ENCODE measurements at regions not wholly inside any gene's neighbourhood (a gene's known extent, or its start where the extent isn't known, plus 50 kb on each side); places are given as distances from the start of the nearest gene placed in this dataset.
A peak's percentile ranks its signal among the peaks of the same experiment; 100 is the strongest.

DNA sequence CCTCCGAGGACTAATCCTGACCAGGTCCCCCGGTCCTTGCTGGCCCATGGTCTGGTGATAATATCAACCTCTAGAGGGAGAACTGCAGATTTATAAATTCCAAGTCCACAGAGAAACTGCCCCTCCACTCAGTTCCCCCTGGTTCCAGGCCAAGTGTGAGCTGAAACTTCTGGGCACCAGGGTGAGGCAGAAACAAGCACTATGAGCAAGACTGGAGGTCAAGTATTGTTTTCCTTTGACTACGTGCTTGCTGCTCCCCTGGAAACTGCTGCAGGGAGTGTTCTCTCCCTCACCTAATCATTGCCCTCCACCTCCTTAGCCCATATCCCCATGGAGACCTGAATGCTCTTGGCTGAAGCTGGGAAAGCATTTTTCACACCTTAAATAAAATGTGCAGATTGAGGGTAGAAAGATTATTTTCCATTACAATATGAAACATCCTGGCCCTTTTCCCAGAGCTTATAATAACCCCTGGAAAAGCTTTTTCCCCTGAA, 135.2 kb downstream of the RDH14 start:
- ATAC-seq = peak; percentile 67
- no peaks in the 10 kb centered on the region for H3F3A ChIP-seq (replicated peaks; ENCODE audit: low read depth)
- H2AFZ ChIP-seq = no peak overlapping the region
- H3K9me2 ChIP-seq (ENCODE audit: insufficient read depth) = peaks cover 15% of the 10 kb centered on the region; the same call in 1 of the 2 replicates
- no peaks in the 10 kb centered on the region for H3K4me1 ChIP-seq (ENCODE audit: insufficient read depth)
- Mint-ChIP-seq H3K27me3 (ENCODE audit: insufficient read depth, low read depth, poor library complexity) (no peaks in the 10 kb centered on the region), H3K9me3 (no peaks in the 10 kb centered on the region), H3K4me3 (no peak overlapping the region), H3K4me1 (no peaks in the 10 kb centered on the region), H3K27ac (no peak overlapping the region), H3K36me3 (ENCODE audit: low read depth) (no peaks in the 10 kb centered on the region)
- H3K27ac ChIP-seq (ENCODE audit: low read depth) = no peak overlapping the region
- no peaks in the 10 kb centered on the region for H4K20me1 ChIP-seq (replicated peaks; ENCODE audit: insufficient read depth)
- H3K36me3 ChIP-seq (ENCODE audit: insufficient read depth) = no peaks in the 10 kb centered on the region
- no peaks in the 10 kb centered on the region for H3K27me3 ChIP-seq (ENCODE audit: insufficient read depth)
- no peak overlapping the region for H3K4me3 ChIP-seq
- DNase-seq (ENCODE audit: low spot score) = peak; percentile 33
- TF ChIP-seq CREB1 (CRISPR knock-in tag; IDR thresholded peaks at IDR 0.05; ENCODE audit: low read depth) = no peak
- TF ChIP-seq, protein P1, sequence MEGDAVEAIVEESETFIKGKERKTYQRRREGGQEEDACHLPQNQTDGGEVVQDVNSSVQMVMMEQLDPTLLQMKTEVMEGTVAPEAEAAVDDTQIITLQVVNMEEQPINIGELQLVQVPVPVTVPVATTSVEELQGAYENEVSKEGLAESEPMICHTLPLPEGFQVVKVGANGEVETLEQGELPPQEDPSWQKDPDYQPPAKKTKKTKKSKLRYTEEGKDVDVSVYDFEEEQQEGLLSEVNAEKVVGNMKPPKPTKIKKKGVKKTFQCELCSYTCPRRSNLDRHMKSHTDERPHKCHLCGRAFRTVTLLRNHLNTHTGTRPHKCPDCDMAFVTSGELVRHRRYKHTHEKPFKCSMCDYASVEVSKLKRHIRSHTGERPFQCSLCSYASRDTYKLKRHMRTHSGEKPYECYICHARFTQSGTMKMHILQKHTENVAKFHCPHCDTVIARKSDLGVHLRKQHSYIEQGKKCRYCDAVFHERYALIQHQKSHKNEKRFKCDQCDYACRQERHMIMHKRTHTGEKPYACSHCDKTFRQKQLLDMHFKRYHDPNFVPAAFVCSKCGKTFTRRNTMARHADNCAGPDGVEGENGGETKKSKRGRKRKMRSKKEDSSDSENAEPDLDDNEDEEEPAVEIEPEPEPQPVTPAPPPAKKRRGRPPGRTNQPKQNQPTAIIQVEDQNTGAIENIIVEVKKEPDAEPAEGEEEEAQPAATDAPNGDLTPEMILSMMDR (conservative IDR thresholded peaks at IDR 0.05; ENCODE audit: low read depth in 2 of 2) = peak; percentile 14 to 30; a peak in 2 of 4 replicates
- no peak overlapping the region for H3K4me2 ChIP-seq
- H3K79me2 ChIP-seq (replicated peaks; ENCODE audit: insufficient read depth) = no peaks in the 10 kb centered on the region

DNA sequence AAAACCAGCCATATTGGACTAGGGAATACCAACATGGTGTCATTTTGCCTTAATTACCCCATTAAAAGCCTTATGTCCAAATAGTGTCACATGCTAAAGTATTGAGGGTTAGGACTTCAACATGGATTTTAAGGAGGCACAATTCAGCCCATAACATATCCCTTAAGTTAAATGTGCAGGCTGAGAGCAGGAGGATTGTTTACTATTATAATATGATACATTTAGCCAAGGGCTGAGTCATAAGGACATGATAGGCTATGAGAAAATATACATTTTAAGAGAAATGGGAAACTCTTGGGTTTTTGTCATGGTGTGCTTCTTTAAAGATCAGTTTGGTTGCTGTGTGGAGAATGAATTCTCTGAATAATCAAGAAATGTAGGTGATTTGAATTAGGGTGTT, 136.8 kb downstream of the RDH14 start:
- H4K20me1 ChIP-seq (replicated peaks; ENCODE audit: insufficient read depth) = no peaks in the 10 kb centered on the region
- H3K36me3 ChIP-seq (ENCODE audit: insufficient read depth) = no peaks in the 10 kb centered on the region
- Mint-ChIP-seq H3K27ac (no peak overlapping the region), H3K4me3 (no peak overlapping the region), H3K27me3 (ENCODE audit: insufficient read depth, low read depth, poor library complexity) (no peaks in the 10 kb centered on the region), H3K36me3 (ENCODE audit: low read depth) (no peaks in the 10 kb centered on the region), H3K9me3 (no peaks in the 10 kb centered on the region), H3K4me1 (no peaks in the 10 kb centered on the region)
- DNase-seq (ENCODE audit: low spot score) (no peak), ATAC-seq (no peak)
- no peaks in the 10 kb centered on the region for H3K4me1 ChIP-seq (ENCODE audit: insufficient read depth)
- no peaks in the 10 kb centered on the region for H3K79me2 ChIP-seq (replicated peaks; ENCODE audit: insufficient read depth)
- H3K27ac ChIP-seq (ENCODE audit: low read depth) = no peak overlapping the region
- TF ChIP-seq EZH2 (IDR thresholded peaks at IDR 0.05; ENCODE audit: low read depth, unreplicated experiment) (no peak), ZNF114 (CRISPR knock-in tag; IDR thresholded peaks at IDR 0.05) (no peak), CREB1 (CRISPR knock-in tag; IDR thresholded peaks at IDR 0.05; ENCODE audit: low read depth) (no peak), JUNB (IDR thresholded peaks at IDR 0.05; ENCODE audit: unreplicated experiment) (no peak), ZNF331 (CRISPR knock-in tag; IDR thresholded peaks at IDR 0.05; ENCODE audit: low read depth) (no peak)
- TF ChIP-seq, protein P1 (conservative IDR thresholded peaks at IDR 0.05; ENCODE audit: low read depth in 2 of 2) = no peak
- no peak overlapping the region for H2AFZ ChIP-seq
- H3K4me3 ChIP-seq = no peak overlapping the region
- no peak overlapping the region for H3K4me2 ChIP-seq
- no peaks in the 10 kb centered on the region for H3F3A ChIP-seq (replicated peaks; ENCODE audit: low read depth)
- H3K27me3 ChIP-seq (ENCODE audit: insufficient read depth) = no peaks in the 10 kb centered on the region
- peaks cover 8% of the 10 kb centered on the region; the same call in 1 of the 2 replicates for H3K9me2 ChIP-seq (ENCODE audit: insufficient read depth)
